ENCODE measurements at regions not wholly inside any gene's neighbourhood (a gene's known extent, or its start where the extent isn't known, plus 50 kb on each side); places are given as distances from the start of the nearest gene placed in this dataset.

- no peaks in the 10 kb centered on the region for H3K36me3 ChIP-seq
- no peak overlapping the region for H3K27ac ChIP-seq
- H3K4me3 ChIP-seq (ENCODE audit: low read depth, low read length): no peak overlapping the region
- H3K27me3 ChIP-seq (ENCODE audit: insufficient read depth, low read depth, severe bottlenecking): no peaks in the 10 kb centered on the region
- DNase-seq: no peak
- no peak for TF ChIP-seq CTCF (IDR thresholded peaks at IDR 0.05; ENCODE audit: low read depth, low read length)
- H3K9me3 ChIP-seq (ENCODE audit: severe bottlenecking): no peaks in the 10 kb centered on the region
Measured at GRCh38 chr1:61616830-61617229, 108.1 kb downstream of the TM2D1 start.

- H3K4me3 ChIP-seq (ENCODE audit: low read depth, low read length): no peak overlapping the region
- no peaks in the 10 kb centered on the region for H3K36me3 ChIP-seq
- TF ChIP-seq CTCF (IDR thresholded peaks at IDR 0.05; ENCODE audit: low read depth, low read length): no peak
- H3K27me3 ChIP-seq (ENCODE audit: insufficient read depth, low read depth, severe bottlenecking): no peaks in the 10 kb centered on the region
- no peak for DNase-seq
- no peak overlapping the region for H3K27ac ChIP-seq
- H3K9me3 ChIP-seq (ENCODE audit: severe bottlenecking): no peaks in the 10 kb centered on the region
Measured at GRCh38 chr1:61612602-61613001, 112.3 kb downstream of the TM2D1 start.

GRCh38 chr1:61609040-61609439 is 115.9 kb downstream of the TM2D1 start:
- no peaks in the 10 kb centered on the region for H3K27me3 ChIP-seq (ENCODE audit: insufficient read depth, low read depth, severe bottlenecking)
- no peaks in the 10 kb centered on the region for H3K36me3 ChIP-seq
- no peak for TF ChIP-seq CTCF (IDR thresholded peaks at IDR 0.05; ENCODE audit: low read depth, low read length)
- no peak for DNase-seq
- H3K27ac ChIP-seq: no peak overlapping the region
- H3K4me3 ChIP-seq (ENCODE audit: low read depth, low read length): no peak overlapping the region
- no peaks in the 10 kb centered on the region for H3K9me3 ChIP-seq (ENCODE audit: severe bottlenecking)

GRCh38 chr1:61607448-61607847 is 117.5 kb downstream of the TM2D1 start:
- no peaks in the 10 kb centered on the region for H3K36me3 ChIP-seq
- no peaks in the 10 kb centered on the region for H3K9me3 ChIP-seq (ENCODE audit: severe bottlenecking)
- no peak for DNase-seq
- H3K27ac ChIP-seq: no peak overlapping the region
- no peak overlapping the region for H3K4me3 ChIP-seq (ENCODE audit: low read depth, low read length)
- no peak for TF ChIP-seq CTCF (IDR thresholded peaks at IDR 0.05; ENCODE audit: low read depth, low read length)
- no peaks in the 10 kb centered on the region for H3K27me3 ChIP-seq (ENCODE audit: insufficient read depth, low read depth, severe bottlenecking)

GRCh38 chr1:61606448-61607312 is 118.3 kb downstream of the TM2D1 start:
- Histone ChIP-seq H3K4me3 (ENCODE audit: low read depth, low read length) (no peak overlapping the region), H3K27ac (no peak overlapping the region), H3K27me3 (ENCODE audit: insufficient read depth, low read depth, severe bottlenecking) (no peaks in the 10 kb centered on the region), H3K36me3 (no peaks in the 10 kb centered on the region), H3K9me3 (ENCODE audit: severe bottlenecking) (no peaks in the 10 kb centered on the region)
- TF ChIP-seq CTCF (IDR thresholded peaks at IDR 0.05; ENCODE audit: low read depth, low read length): no peak
- DNase-seq: no peak

All from WERI-Rb-1 (cell line).